ENCODE measurements at regions not wholly inside any gene's neighbourhood (a gene's known extent, or its start where the extent isn't known, plus 50 kb on each side); places are given as distances from the start of the nearest gene placed in this dataset.

DNA sequence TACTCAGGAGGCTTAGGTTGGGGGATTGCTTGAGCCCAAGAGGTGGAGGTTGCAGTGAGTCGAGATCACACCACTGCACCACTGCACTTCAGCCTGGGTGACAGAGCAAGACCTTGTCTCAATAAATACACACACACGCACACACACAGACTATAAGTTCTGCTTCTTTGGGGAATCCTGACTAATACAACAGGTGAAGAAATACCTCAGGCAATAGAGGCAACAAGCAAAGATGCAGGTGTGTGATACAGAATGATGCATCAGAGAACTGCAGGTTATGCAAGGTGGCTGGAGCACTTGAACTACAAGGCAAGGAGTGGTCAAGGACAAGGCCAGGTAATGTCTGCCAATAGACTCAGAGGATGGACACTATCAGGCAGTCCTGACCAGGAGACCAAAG lies 117.6 kb upstream of the ZNF678 start:
- H3K9me3 ChIP-seq: no peaks in the 10 kb centered on the region
- no peaks in the 10 kb centered on the region for H3K4me1 ChIP-seq
- TF ChIP-seq POLR2A (IDR thresholded peaks at IDR 0.05) (no peak), POLR2AphosphoS5 (IDR thresholded peaks at IDR 0.05) (no peak), EP300 (IDR thresholded peaks at IDR 0.05) (no peak)
- TF ChIP-seq, protein P1, sequence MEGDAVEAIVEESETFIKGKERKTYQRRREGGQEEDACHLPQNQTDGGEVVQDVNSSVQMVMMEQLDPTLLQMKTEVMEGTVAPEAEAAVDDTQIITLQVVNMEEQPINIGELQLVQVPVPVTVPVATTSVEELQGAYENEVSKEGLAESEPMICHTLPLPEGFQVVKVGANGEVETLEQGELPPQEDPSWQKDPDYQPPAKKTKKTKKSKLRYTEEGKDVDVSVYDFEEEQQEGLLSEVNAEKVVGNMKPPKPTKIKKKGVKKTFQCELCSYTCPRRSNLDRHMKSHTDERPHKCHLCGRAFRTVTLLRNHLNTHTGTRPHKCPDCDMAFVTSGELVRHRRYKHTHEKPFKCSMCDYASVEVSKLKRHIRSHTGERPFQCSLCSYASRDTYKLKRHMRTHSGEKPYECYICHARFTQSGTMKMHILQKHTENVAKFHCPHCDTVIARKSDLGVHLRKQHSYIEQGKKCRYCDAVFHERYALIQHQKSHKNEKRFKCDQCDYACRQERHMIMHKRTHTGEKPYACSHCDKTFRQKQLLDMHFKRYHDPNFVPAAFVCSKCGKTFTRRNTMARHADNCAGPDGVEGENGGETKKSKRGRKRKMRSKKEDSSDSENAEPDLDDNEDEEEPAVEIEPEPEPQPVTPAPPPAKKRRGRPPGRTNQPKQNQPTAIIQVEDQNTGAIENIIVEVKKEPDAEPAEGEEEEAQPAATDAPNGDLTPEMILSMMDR (IDR thresholded peaks at IDR 0.05): no peak
- intact Hi-C loops (cut with DNase I; ENCODE audit: low total_unique reads): no loop called here
- no peak overlapping the region for H3K27ac ChIP-seq
- no peak for DNase-seq
- H3K4me3 ChIP-seq: no peak overlapping the region
- 89 to 98% (median 92%) methylated on average over 2 of the region's 2 CpGs for WGBS, 5 donors
- H3K27me3 ChIP-seq: no peaks in the 10 kb centered on the region
- no peaks in the 10 kb centered on the region for H3K36me3 ChIP-seq

DNA sequence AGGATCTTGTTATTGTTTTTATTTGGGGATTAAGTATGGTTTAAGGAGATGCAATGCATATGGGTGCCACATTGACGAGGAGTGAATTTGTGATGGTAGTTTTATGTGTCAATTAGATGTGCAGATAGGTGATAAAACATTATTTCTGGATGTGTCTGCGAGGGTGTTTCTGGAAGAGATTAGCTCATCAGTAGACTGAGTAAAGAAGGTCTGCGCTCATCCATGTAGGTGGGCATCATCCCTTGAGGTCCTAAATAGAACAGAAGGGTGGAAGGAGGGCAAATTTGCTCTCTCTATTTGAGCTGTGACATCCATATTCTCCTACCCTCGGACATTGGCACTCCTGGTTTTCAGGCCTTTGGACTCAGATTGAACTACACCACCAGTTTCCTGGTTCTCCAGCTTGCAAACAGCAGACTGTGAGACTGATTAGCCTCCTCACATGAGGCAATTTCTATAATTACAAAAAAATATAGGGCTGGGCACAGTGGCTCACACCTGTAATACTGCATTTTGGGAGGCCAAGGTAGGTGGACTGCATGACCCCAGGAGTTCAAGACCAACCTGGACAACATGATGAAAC lies 118.2 kb upstream of the ZNF678 start:
- H3K27ac ChIP-seq: no peak overlapping the region
- no peak overlapping the region for H3K4me3 ChIP-seq
- H3K27me3 ChIP-seq: no peaks in the 10 kb centered on the region
- intact Hi-C loops (cut with DNase I; ENCODE audit: low total_unique reads): no loop called here
- no peaks in the 10 kb centered on the region for H3K36me3 ChIP-seq
- WGBS, 5 donors: 71 to 92% (median 88%) methylated on average over 4 of the region's 4 CpGs
- H3K4me1 ChIP-seq: no peaks in the 10 kb centered on the region
- no peaks in the 10 kb centered on the region for H3K9me3 ChIP-seq
- no peak for DNase-seq
- TF ChIP-seq POLR2AphosphoS5 (IDR thresholded peaks at IDR 0.05) (no peak), POLR2A (IDR thresholded peaks at IDR 0.05) (no peak), EP300 (IDR thresholded peaks at IDR 0.05) (no peak)
- TF ChIP-seq, protein P1 (IDR thresholded peaks at IDR 0.05): no peak

DNA sequence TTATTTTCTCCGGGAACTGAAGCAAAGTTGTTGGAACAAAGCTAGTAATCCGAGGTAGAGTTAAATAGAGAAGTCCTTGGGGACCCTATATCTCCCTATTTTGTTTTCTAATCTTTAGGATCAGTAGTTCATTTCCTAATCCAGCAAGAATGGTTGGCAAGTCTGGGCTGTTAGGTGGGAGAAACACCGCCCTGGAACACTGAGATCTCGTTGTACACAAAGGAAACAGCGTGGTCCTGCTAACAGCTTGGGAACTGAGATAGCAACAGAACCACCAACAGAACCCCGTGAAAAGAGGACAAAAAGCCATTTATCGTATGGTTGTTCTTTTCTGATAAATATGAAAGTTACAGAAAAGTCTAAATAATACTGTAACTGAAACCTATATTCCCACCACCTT lies 121.9 kb upstream of the CDC42BPA start:
- no peak overlapping the region for H3K27ac ChIP-seq
- no peaks in the 10 kb centered on the region for H3K36me3 ChIP-seq
- TF ChIP-seq EP300 (IDR thresholded peaks at IDR 0.05): no peak
- TF ChIP-seq POLR2A (IDR thresholded peaks at IDR 0.05): no peak
- TF ChIP-seq, protein P1 (IDR thresholded peaks at IDR 0.05): no peak
- no peak for TF ChIP-seq POLR2AphosphoS5 (IDR thresholded peaks at IDR 0.05)
- DNase-seq: no peak
- no peak overlapping the region for H3K4me3 ChIP-seq
- intact Hi-C loops (cut with DNase I; ENCODE audit: low total_unique reads): no loop called here
- H3K9me3 ChIP-seq: no peaks in the 10 kb centered on the region
- WGBS, 5 donors: 25 to 39% (median 32%) methylated on average over 7 of the region's 7 CpGs
- H3K27me3 ChIP-seq: peaks cover 0 to 13% (median 0%) of the 10 kb centered on the region in 3 donors
- H3K4me1 ChIP-seq: peaks cover 0 to 12% (median 0%) of the 10 kb centered on the region in 4 donors

DNA sequence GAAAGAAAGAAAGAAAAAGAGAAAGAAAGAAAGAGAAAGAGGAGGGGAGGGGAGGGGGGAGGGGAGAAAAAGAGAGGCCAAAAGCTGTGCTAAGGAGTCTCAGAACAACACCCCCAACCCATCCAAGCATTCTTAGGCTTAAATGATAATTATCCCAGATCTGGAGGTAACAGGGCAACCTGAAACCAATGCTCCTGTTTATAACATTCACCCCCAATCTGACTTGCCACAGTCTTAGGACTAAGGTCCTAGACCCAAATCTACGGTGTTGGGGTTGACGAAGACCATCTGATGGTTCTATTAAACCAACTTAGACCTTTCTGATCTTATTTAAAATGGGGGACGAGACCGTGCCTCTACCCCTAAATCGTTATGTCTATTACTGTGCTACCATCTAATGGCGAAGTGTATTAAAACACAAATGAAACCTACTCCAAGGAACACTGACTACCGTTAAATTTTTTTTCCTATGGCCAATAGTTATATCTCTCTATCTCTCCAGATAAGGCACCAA lies 119.3 kb upstream of the CDC42BPA start:
- H3K27ac ChIP-seq: peak overlapping the region in 1 of 5 donors; percentile 9
- WGBS, 5 donors: 2 to 8% (median 3%) methylated on average over 7 of the region's 7 CpGs
- no peaks in the 10 kb centered on the region for H3K9me3 ChIP-seq
- H3K27me3 ChIP-seq: peaks cover 0 to 13% (median 0%) of the 10 kb centered on the region in 3 donors
- intact Hi-C loops (cut with DNase I; ENCODE audit: low total_unique reads): no loop called here
- peak in 1 of 2 donors; percentile 81 for DNase-seq
- peaks cover 0 to 12% (median 0%) of the 10 kb centered on the region in 4 donors for H3K4me1 ChIP-seq
- TF ChIP-seq POLR2A (IDR thresholded peaks at IDR 0.05) (no peak), POLR2AphosphoS5 (IDR thresholded peaks at IDR 0.05) (peak in 1 of 3 donors; percentile 25), EP300 (IDR thresholded peaks at IDR 0.05) (no peak)
- TF ChIP-seq, protein P1 (IDR thresholded peaks at IDR 0.05): peak in 5 of 7 experiments; percentile 16 to 50 (median 31)
- no peaks in the 10 kb centered on the region for H3K36me3 ChIP-seq
- H3K4me3 ChIP-seq: peak overlapping the region; percentile 25 to 36 (median 29)

Data from stomach (tissue), 8 donors.